HUES64 (cell line): ENCODE measurements at regions not wholly inside any gene's neighbourhood (a gene's known extent, or its start where the extent isn't known, plus 50 kb on each side); places are given as distances from the start of the nearest gene placed in this dataset.

Experiments
- H3K27ac ChIP-seq: 2 replicates; pipeline ENCODE4 v1.7.0; 2013; ENCODE audit warnings: low read depth, low read length, inconsistent platforms
- H3K27me3 ChIP-seq: 2 replicates; pipeline ENCODE4 v1.6.1; 2013; ENCODE audit warnings: mild to moderate bottlenecking, low read length; ENCODE audit not compliant: insufficient read depth
- H3K36me3 ChIP-seq: 2 replicates; pipeline ENCODE4 v1.6.1; 2013; ENCODE audit warnings: mild to moderate bottlenecking, low read length; ENCODE audit not compliant: insufficient read depth
- H3K4me1 ChIP-seq: 2 replicates; pipeline ENCODE4 v1.6.1; 2013; ENCODE audit warnings: mild to moderate bottlenecking, low read length, moderate library complexity; ENCODE audit not compliant: insufficient read depth
- H3K4me3 ChIP-seq: 2 replicates; pipeline ENCODE4 v1.5.1; 2013; ENCODE audit warnings: mild to moderate bottlenecking, low read length, moderate library complexity
- H3K9ac ChIP-seq: 2 replicates; pipeline ENCODE4 v1.6.1; 2013; ENCODE audit warnings: mild to moderate bottlenecking, low read depth, low read length
- H3K9me3 ChIP-seq: 2 replicates; pipeline ENCODE4 v1.6.1; 2013; ENCODE audit warnings: low read depth, low read length; ENCODE audit not compliant: insufficient read depth
- WGBS: fragments of 150-250, 120-280 bp; methylation state at CpG from one replicate; pipeline ENCODE4 v1.1.7; 2013; ENCODE audit warnings: missing lambda C conversion rate; 5-methylcytosine and 5-hydroxymethylcytosine counted together

- no peaks in the 10 kb centered on the region for H3K9me3 ChIP-seq
- no peak overlapping the region for H3K9ac ChIP-seq
- no peaks in the 10 kb centered on the region for H3K4me1 ChIP-seq
- H3K27me3 ChIP-seq, result no peaks in the 10 kb centered on the region
- 93% methylated on average over 1 of the region's 1 CpG for WGBS
- no peak overlapping the region for H3K4me3 ChIP-seq
- H3K36me3 ChIP-seq, result no peaks in the 10 kb centered on the region
- no peak overlapping the region for H3K27ac ChIP-seq
These were observed 395.6 kb downstream of the TDRD15 start for GRCh38 chr2:21519412-21519811.

GRCh38 chr2:21519821-21520220 lies 396.1 kb downstream of the TDRD15 start:
- H3K9ac ChIP-seq, result no peak overlapping the region
- 96% methylated on average over 4 of the region's 4 CpGs for WGBS
- no peaks in the 10 kb centered on the region for H3K4me1 ChIP-seq
- H3K27me3 ChIP-seq, result no peaks in the 10 kb centered on the region
- H3K9me3 ChIP-seq, result no peaks in the 10 kb centered on the region
- no peaks in the 10 kb centered on the region for H3K36me3 ChIP-seq
- no peak overlapping the region for H3K4me3 ChIP-seq
- H3K27ac ChIP-seq, result no peak overlapping the region

DNA sequence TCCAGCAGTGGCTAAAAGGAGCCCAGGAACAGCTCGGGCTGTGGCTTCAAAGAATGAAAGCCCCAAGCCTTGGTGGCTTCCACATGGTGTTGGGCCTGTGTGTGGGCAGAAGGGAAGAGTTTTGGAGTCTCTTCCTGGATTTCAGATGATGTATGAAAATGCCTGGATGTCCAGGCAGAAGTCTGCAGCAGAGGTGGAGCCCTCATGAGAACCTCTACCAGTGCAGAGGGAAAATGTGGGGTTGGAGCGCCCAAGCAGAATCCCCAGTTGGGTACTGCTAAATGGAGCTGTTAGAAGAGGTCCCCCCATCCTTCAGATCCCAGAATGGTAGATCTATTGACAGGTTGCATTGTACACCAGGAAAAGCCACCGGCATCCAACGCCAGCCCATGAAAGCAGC lies 412.1 kb downstream of the TDRD15 start:
- no peak overlapping the region for H3K9ac ChIP-seq
- no peak overlapping the region for H3K4me3 ChIP-seq
- 71% methylated on average over 4 of the region's 4 CpGs for WGBS
- no peaks in the 10 kb centered on the region for H3K36me3 ChIP-seq
- no peaks in the 10 kb centered on the region for H3K27me3 ChIP-seq
- H3K27ac ChIP-seq, result no peak overlapping the region
- peaks cover 37% of the 10 kb centered on the region for H3K9me3 ChIP-seq
- H3K4me1 ChIP-seq, result no peaks in the 10 kb centered on the region

DNA sequence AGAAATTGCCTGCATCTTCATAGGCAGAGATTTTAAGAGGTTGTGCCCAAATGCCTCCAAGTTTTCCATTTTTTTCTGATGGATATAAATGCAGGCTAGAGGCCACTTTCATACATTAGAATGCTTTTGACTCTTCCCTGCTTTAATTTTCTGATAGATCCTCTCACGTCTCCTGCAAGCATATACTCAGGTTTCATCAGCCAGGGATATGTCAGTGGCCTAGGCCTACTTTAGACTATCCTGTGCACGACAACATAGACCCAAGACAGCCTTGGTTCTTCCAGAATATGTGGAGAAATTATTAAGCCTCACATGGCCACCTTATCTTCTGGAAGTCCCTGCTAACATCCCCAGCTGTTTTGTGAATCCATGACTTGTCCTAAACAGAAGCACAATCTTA lies 415.9 kb downstream of the TDRD15 start:
- H3K9ac ChIP-seq, result no peak overlapping the region
- no peak overlapping the region for H3K4me3 ChIP-seq
- H3K9me3 ChIP-seq, result peaks cover 29% of the 10 kb centered on the region
- no peak overlapping the region for H3K27ac ChIP-seq
- WGBS, result 86% methylated on average over 2 of the region's 2 CpGs
- no peaks in the 10 kb centered on the region for H3K36me3 ChIP-seq
- no peaks in the 10 kb centered on the region for H3K4me1 ChIP-seq
- no peaks in the 10 kb centered on the region for H3K27me3 ChIP-seq

DNA sequence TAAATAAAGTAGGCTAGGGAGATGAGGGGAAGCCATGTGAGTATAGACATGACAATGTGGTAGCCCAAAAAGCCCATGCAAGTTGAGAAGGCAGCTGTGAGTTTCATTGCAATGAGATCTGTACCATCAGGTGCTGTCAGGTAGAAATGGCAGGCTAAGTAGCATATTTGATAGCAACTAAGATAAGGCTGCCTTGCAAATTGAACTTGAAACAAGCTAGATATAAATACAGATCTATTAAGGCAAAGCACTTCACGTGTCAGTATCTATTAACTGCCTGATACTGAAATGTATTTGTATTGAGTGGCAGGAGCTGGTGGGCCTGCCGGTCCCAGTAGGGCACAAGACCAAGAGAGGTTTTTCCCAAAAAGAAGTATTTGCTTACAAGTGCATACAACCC lies 419.9 kb downstream of the TDRD15 start:
- no peaks in the 10 kb centered on the region for H3K27me3 ChIP-seq
- H3K36me3 ChIP-seq, result no peaks in the 10 kb centered on the region
- no peaks in the 10 kb centered on the region for H3K9me3 ChIP-seq
- no peak overlapping the region for H3K4me3 ChIP-seq
- no peaks in the 10 kb centered on the region for H3K4me1 ChIP-seq
- WGBS, result 93% methylated on average over 2 of the region's 2 CpGs
- no peak overlapping the region for H3K9ac ChIP-seq
- H3K27ac ChIP-seq, result no peak overlapping the region

DNA sequence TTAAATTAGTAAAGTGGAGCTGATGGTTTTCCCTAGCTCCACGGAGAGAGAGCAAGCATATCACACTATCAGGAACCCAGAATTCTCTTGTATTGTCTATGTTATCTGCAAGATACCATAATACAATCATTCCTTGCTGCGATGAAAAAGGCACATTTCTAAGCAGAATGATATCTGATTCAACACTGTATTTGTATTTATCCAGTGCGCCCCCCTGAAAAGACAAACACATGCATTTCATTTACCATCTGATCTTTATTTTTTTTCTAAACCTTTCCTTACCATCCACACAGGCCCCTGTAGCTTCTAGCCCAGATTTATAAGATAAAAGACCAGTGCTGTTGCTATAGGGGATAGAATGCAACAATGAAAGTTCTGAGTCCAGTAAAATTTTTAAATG lies 420.6 kb downstream of the TDRD15 start:
- H3K4me1 ChIP-seq, result no peaks in the 10 kb centered on the region
- H3K27ac ChIP-seq, result no peak overlapping the region
- H3K9me3 ChIP-seq, result no peaks in the 10 kb centered on the region
- H3K4me3 ChIP-seq, result no peak overlapping the region
- H3K27me3 ChIP-seq, result no peaks in the 10 kb centered on the region
- H3K36me3 ChIP-seq, result no peaks in the 10 kb centered on the region
- H3K9ac ChIP-seq, result no peak overlapping the region
- WGBS, result 91% methylated on average over 3 of the region's 3 CpGs

DNA sequence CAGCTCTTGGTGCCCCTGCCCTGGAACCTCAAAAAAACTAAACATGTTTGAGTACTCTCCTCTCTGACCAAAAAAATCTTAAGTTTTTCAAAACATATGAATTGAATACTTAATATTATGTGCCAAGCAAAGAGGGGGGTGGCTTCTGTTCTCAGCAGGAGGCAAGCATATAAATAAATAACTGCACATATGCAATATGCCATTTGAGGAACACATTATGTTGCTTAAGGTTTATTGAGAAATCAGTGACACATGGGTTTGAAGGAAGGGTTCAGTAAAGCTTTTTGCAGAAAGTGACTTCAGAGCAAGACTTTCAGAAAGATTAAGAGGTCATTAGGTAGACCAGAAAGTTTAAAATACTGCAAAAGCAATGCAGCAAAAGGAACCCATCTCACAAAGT lies 429.2 kb downstream of the TDRD15 start:
- Histone ChIP-seq H3K4me1 (no peaks in the 10 kb centered on the region), H3K9ac (no peak overlapping the region), H3K27ac (no peak overlapping the region), H3K4me3 (no peak overlapping the region), H3K27me3 (no peaks in the 10 kb centered on the region), H3K9me3 (peaks cover 5% of the 10 kb centered on the region; the same call in 1 of the 2 replicates), H3K36me3 (no peaks in the 10 kb centered on the region)

DNA sequence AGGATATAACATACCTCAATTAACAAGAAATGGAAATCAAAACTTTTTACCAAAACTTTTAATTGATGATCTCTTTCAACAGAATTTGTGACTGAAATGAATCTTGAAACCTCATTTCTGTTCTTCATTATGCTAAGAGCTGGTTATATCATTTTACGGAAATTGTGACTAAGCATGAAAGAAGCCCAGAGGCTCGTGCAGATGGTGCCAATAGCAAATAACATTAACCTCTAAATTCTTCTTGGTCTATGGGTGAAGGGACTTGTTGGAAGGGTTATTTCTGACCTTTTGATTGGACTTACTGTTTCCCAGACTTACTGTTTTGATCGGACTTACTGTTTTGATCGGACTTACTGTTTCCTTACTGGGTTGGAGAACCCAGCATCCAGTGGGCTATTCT lies 435.6 kb downstream of the TDRD15 start:
- Histone ChIP-seq H3K27ac (no peak overlapping the region), H3K36me3 (no peaks in the 10 kb centered on the region), H3K27me3 (no peaks in the 10 kb centered on the region), H3K4me3 (no peak overlapping the region), H3K4me1 (no peaks in the 10 kb centered on the region), H3K9me3 (peaks cover 2% of the 10 kb centered on the region; the same call in 1 of the 2 replicates), H3K9ac (no peak overlapping the region)
- WGBS, result 97% methylated on average over 2 of the region's 4 CpGs

- Histone ChIP-seq H3K27me3 (no peaks in the 10 kb centered on the region), H3K36me3 (no peaks in the 10 kb centered on the region), H3K9ac (no peak overlapping the region), H3K9me3 (no peaks in the 10 kb centered on the region), H3K4me1 (no peaks in the 10 kb centered on the region), H3K27ac (no peak overlapping the region), H3K4me3 (no peak overlapping the region)
- no CpG with 5 or more reads among the region's 1 CpG for WGBS
These were observed 438.2 kb downstream of the TDRD15 start for GRCh38 chr2:21561965-21562364.

DNA sequence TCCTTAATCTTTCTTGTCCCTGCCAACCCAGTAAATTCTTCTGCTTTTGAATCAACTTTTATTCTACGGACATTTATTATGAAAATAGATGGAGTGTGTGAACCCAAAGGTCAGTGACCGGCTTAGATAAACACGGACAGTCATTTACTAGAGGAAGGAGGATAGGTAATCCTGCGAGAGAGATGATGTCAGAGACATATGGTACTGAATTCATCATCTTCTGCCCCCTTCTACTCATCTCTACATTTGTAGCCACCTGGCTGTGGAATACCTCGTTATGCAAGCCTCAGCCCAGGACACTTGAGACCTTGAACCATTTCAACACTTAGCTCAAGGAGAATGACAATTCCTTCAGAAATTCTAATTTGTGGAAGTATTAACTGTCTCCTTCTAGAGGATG lies 443.6 kb downstream of the TDRD15 start:
- H3K9me3 ChIP-seq, result no peaks in the 10 kb centered on the region
- H3K4me3 ChIP-seq, result no peak overlapping the region
- no peak overlapping the region for H3K9ac ChIP-seq
- no peaks in the 10 kb centered on the region for H3K36me3 ChIP-seq
- 93% methylated on average over 5 of the region's 5 CpGs for WGBS
- H3K27ac ChIP-seq, result no peak overlapping the region
- peaks cover 11% of the 10 kb centered on the region for H3K4me1 ChIP-seq
- H3K27me3 ChIP-seq, result no peaks in the 10 kb centered on the region

DNA sequence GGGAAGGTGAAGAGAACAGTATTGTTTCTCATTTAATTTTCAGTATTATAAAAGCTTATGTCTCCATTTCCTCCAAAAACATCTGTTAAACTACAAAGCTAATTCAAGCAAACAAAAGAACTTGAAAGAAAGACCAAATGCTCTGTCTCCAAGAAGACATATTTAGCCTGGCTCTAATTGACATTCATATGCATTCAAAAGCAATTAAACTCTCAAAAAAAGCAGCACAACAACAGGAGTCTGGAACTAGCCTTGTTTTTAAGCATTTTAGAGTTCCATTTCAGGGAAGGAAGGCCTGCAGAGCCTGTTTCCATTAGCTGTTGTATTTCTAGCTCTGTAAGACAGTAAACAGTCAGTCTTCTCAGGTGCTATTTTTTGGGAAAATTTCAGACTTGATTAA lies 447.9 kb downstream of the TDRD15 start:
- H3K4me3 ChIP-seq, result no peak overlapping the region
- no peaks in the 10 kb centered on the region for H3K9me3 ChIP-seq
- no peaks in the 10 kb centered on the region for H3K36me3 ChIP-seq
- H3K9ac ChIP-seq, result no peak overlapping the region
- H3K4me1 ChIP-seq, result peaks cover 12% of the 10 kb centered on the region
- H3K27ac ChIP-seq, result no peak overlapping the region; the same call in 1 of the 2 replicates
- H3K27me3 ChIP-seq, result no peaks in the 10 kb centered on the region

DNA sequence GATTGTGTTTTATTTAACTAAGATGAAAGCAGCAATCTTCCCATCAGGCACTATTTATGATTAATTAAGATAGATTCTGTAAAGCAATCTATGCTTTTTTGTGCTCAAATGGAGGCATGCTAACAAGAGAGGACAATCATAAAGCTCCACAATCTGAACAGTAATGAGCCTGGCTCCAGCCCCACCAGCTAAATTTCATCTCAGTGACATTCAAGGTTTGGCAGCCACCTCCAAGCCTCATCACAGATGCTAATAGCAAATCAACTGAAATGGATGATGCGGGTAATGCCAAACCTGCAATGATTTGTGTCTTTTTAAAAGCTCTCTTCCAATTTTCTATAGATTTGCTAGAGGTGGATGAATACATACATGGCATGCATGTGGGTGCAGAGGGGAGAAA lies 456.6 kb downstream of the TDRD15 start:
- H3K9me3 ChIP-seq, result no peaks in the 10 kb centered on the region
- WGBS, result 100% methylated on average over 1 of the region's 1 CpG

More for the DNA sequence above, 456.6 kb downstream of the TDRD15 start:
- H3K9ac ChIP-seq, result no peak overlapping the region
- no peaks in the 10 kb centered on the region for H3K4me1 ChIP-seq
- H3K4me3 ChIP-seq, result no peak overlapping the region
- no peaks in the 10 kb centered on the region for H3K27me3 ChIP-seq
- no peaks in the 10 kb centered on the region for H3K36me3 ChIP-seq
- H3K27ac ChIP-seq, result no peak overlapping the region
